ENCODE measurements at regions not wholly inside any gene's neighbourhood (a gene's known extent, or its start where the extent isn't known, plus 50 kb on each side); places are given as distances from the start of the nearest gene placed in this dataset.

- Histone ChIP-seq H3K27me3 (ENCODE audit: low read depth, low read length) (peaks cover 5% of the 10 kb centered on the region; the same call in 1 of the 2 replicates), H3K9me3 (ENCODE audit: insufficient read depth, low read length) (no peaks in the 10 kb centered on the region), H3K4me3 (ENCODE audit: low read length) (no peak overlapping the region), H2AFZ (ENCODE audit: low read depth, low read length) (no peak overlapping the region), H3K79me2 (ENCODE audit: low read length) (no peaks in the 10 kb centered on the region), H3K4me1 (ENCODE audit: low read length) (no peaks in the 10 kb centered on the region), H4K20me1 (ENCODE audit: insufficient read depth, low read length) (no peaks in the 10 kb centered on the region), H3K9ac (ENCODE audit: low read length) (no peak overlapping the region), H3K4me2 (ENCODE audit: low read length) (no peak overlapping the region), H3K27ac (ENCODE audit: low read length) (no peak overlapping the region), H3K36me3 (replicated peaks; ENCODE audit: low read depth, low read length) (no peaks in the 10 kb centered on the region)
- no peak for TF ChIP-seq EZH2phosphoT487 (IDR thresholded peaks at IDR 0.05; ENCODE audit: low read depth)
- TF ChIP-seq, protein P1, sequence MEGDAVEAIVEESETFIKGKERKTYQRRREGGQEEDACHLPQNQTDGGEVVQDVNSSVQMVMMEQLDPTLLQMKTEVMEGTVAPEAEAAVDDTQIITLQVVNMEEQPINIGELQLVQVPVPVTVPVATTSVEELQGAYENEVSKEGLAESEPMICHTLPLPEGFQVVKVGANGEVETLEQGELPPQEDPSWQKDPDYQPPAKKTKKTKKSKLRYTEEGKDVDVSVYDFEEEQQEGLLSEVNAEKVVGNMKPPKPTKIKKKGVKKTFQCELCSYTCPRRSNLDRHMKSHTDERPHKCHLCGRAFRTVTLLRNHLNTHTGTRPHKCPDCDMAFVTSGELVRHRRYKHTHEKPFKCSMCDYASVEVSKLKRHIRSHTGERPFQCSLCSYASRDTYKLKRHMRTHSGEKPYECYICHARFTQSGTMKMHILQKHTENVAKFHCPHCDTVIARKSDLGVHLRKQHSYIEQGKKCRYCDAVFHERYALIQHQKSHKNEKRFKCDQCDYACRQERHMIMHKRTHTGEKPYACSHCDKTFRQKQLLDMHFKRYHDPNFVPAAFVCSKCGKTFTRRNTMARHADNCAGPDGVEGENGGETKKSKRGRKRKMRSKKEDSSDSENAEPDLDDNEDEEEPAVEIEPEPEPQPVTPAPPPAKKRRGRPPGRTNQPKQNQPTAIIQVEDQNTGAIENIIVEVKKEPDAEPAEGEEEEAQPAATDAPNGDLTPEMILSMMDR (IDR thresholded peaks at IDR 0.05; ENCODE audit: low read depth, low read length): no peak
Observed at GRCh38 chr22:27104449-27104848, 447.1 kb downstream of the MIAT start.

DNA sequence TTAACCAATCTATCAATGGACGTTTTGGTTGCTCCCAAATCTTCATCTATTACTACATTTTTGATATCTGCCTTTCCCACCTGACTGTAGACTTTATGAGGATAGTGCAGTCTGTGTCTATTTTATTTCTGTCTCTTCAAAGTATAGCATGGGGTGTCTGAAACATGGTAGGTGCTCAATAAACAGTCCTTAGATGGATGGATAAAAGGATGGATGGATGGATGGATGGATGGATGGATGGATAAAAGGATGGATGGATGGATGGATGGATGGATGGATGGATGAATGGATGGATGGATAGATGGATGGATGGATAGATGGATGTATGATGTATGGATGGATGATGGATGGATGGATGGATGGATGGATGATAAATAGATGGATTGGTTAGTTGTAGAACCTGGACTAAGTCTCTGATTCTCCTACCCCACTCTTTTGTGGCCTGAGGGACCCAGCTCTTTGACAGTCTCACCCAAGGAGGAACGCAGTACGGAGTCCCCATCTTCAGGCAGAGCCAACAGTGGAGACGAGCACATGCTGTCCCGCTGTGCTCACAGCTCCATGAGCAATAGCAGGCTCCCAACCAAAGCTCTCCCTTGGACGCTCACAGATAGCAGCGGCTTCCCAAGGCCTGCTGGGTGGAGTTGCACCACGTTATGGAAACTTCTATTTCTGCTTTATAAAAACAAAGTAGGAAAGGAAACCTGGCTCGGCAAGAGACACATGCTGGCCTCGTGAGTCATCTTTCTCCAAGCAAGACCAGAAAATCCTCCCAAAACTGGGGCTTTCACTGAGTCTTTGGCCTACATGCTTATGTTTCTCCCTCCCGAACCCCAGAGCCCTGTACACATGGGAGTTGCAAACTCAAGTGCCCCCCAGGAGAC is 448.0 kb downstream of the MIAT start:
- no peaks in the 10 kb centered on the region for H3K79me2 ChIP-seq (ENCODE audit: low read length)
- no peak overlapping the region for H2AFZ ChIP-seq (ENCODE audit: low read depth, low read length)
- H3K36me3 ChIP-seq (replicated peaks; ENCODE audit: low read depth, low read length): no peaks in the 10 kb centered on the region
- no peak overlapping the region for H3K4me2 ChIP-seq (ENCODE audit: low read length)
- no peak overlapping the region for H3K4me3 ChIP-seq (ENCODE audit: low read length)
- no peaks in the 10 kb centered on the region for H4K20me1 ChIP-seq (ENCODE audit: insufficient read depth, low read length)
- TF ChIP-seq, protein P1 (IDR thresholded peaks at IDR 0.05; ENCODE audit: low read depth, low read length): no peak
- TF ChIP-seq EZH2phosphoT487 (IDR thresholded peaks at IDR 0.05; ENCODE audit: low read depth): no peak
- no peak overlapping the region for H3K27ac ChIP-seq (ENCODE audit: low read length)
- peaks cover 5% of the 10 kb centered on the region; the same call in 1 of the 2 replicates for H3K27me3 ChIP-seq (ENCODE audit: low read depth, low read length)
- no peaks in the 10 kb centered on the region for H3K4me1 ChIP-seq (ENCODE audit: low read length)
- H3K9ac ChIP-seq (ENCODE audit: low read length): no peak overlapping the region
- 0 out of 2 replicates have a peak, but pooled peaks cover 5% of the 10 kb centered on the region for H3K9me3 ChIP-seq (ENCODE audit: insufficient read depth, low read length)

DNA sequence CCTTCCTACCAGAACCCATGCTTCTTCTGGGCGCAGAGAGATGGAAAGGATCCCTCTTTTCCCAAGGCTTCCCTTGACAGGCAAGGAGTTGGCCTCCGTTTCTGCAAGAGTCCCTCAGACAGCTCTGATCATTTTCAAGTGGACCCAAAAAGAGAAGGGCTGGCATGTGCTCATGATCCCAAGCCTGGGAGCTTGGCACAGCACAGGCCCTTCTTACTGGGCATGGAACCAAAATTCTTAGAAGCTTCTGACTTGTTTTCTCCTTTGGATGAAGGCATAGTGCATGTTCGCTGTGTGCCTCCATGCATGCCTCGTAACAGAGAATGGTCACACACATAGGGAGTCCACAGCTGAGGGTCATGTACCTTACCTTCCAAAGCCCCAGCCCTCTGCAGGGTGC is 449.6 kb downstream of the MIAT start:
- Histone ChIP-seq H3K27me3 (ENCODE audit: low read depth, low read length) (peaks cover 5% of the 10 kb centered on the region; the same call in 1 of the 2 replicates), H4K20me1 (ENCODE audit: insufficient read depth, low read length) (no peaks in the 10 kb centered on the region), H3K36me3 (replicated peaks; ENCODE audit: low read depth, low read length) (no peaks in the 10 kb centered on the region), H3K9me3 (ENCODE audit: insufficient read depth, low read length) (0 out of 2 replicates have a peak, but pooled peaks cover 5% of the 10 kb centered on the region), H2AFZ (ENCODE audit: low read depth, low read length) (no peak overlapping the region), H3K27ac (ENCODE audit: low read length) (no peak overlapping the region), H3K9ac (ENCODE audit: low read length) (no peak overlapping the region), H3K79me2 (ENCODE audit: low read length) (no peaks in the 10 kb centered on the region), H3K4me1 (ENCODE audit: low read length) (no peaks in the 10 kb centered on the region), H3K4me2 (ENCODE audit: low read length) (no peak overlapping the region), H3K4me3 (ENCODE audit: low read length) (no peak overlapping the region)
- TF ChIP-seq, protein P1 (IDR thresholded peaks at IDR 0.05; ENCODE audit: low read depth, low read length): no peak
- no peak for TF ChIP-seq EZH2phosphoT487 (IDR thresholded peaks at IDR 0.05; ENCODE audit: low read depth)

DNA sequence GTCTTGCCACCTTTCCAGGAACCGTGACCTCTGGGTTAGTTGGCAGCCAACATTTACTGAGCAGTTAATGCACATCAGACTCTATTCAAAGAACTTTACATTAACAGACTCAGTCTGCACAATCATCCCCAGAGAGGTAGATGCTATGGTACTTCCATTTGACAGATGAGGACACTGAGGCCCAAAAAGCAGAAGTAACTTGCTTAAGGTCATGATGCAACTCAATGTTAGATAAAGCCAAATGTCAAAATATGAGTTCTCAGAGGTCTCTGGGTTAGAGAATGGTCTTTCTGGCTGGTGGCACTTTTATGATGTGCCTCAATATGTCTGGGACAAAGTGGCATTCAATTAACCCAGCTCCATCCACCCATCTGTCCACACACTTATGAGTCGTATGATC is 450.0 kb downstream of the MIAT start:
- no peak for TF ChIP-seq EZH2phosphoT487 (IDR thresholded peaks at IDR 0.05; ENCODE audit: low read depth)
- TF ChIP-seq, protein P1 (IDR thresholded peaks at IDR 0.05; ENCODE audit: low read depth, low read length): no peak
- no peak overlapping the region for H3K9ac ChIP-seq (ENCODE audit: low read length)
- H3K27me3 ChIP-seq (ENCODE audit: low read depth, low read length): peaks cover 5% of the 10 kb centered on the region; the same call in 1 of the 2 replicates
- no peaks in the 10 kb centered on the region for H3K4me1 ChIP-seq (ENCODE audit: low read length)
- no peaks in the 10 kb centered on the region for H3K36me3 ChIP-seq (replicated peaks; ENCODE audit: low read depth, low read length)
- H3K27ac ChIP-seq (ENCODE audit: low read length): no peak overlapping the region
- 0 out of 2 replicates have a peak, but pooled peaks cover 5% of the 10 kb centered on the region for H3K9me3 ChIP-seq (ENCODE audit: insufficient read depth, low read length)
- no peaks in the 10 kb centered on the region for H3K79me2 ChIP-seq (ENCODE audit: low read length)
- H4K20me1 ChIP-seq (ENCODE audit: insufficient read depth, low read length): no peaks in the 10 kb centered on the region
- H3K4me3 ChIP-seq (ENCODE audit: low read length): no peak overlapping the region
- H3K4me2 ChIP-seq (ENCODE audit: low read length): no peak overlapping the region
- H2AFZ ChIP-seq (ENCODE audit: low read depth, low read length): no peak overlapping the region
